Smooth muscle cell (in vitro differentiated cells): ENCODE measurements at regions not wholly inside any gene's neighbourhood (a gene's known extent, or its start where the extent isn't known, plus 50 kb on each side); places are given as distances from the start of the nearest gene placed in this dataset.

Experiments used
- DNase-seq: peaks from one replicate; lab custom pipeline; 2025; ENCODE audit not compliant: unreplicated experiment; lab: John Stamatoyannopoulos, UW
- H2AFZ ChIP-seq: fragments of 200-600 bp; sonication (generic); 2 replicates; pipeline ENCODE4 v1.6.0; 2016; ENCODE audit warnings: antibody characterized with exemption, low read depth, mild to moderate bottlenecking
- H3F3A ChIP-seq: fragments of 200-600 bp; sonication (generic); 2 replicates; pipeline ENCODE4 v1.6.0; 2017; ENCODE audit warnings: antibody characterized with exemption, low read depth
- H3K27ac ChIP-seq: fragments of 200-600 bp; sonication (generic); 2 replicates; pipeline ENCODE4 v1.5.1; 2016; ENCODE audit warnings: low read depth, mild to moderate bottlenecking
- H3K27me3 ChIP-seq: fragments of 200-600 bp; sonication (generic); 2 replicates; pipeline ENCODE4 v1.6.1; 2016; ENCODE audit warnings: low read depth, mild to moderate bottlenecking
- H3K36me3 ChIP-seq: fragments of 200-600 bp; sonication (generic); 2 replicates; pipeline ENCODE4 v1.5.1; 2016; ENCODE audit warnings: low read depth
- H3K4me1 ChIP-seq: fragments of 200-600 bp; sonication (generic); 2 replicates; pipeline ENCODE4 v1.5.1; 2016; ENCODE audit warnings: low read depth
- H3K4me2 ChIP-seq: fragments of 200-600 bp; sonication (generic); 2 replicates; pipeline ENCODE4 v1.6.0; 2016; ENCODE audit warnings: mild to moderate bottlenecking
- H3K4me3 ChIP-seq: fragments of 200-600 bp; sonication (generic); 2 replicates; pipeline ENCODE4 v1.5.1; 2016; ENCODE audit warnings: mild to moderate bottlenecking
- H3K79me2 ChIP-seq: fragments of 200-600 bp; sonication (generic); 2 replicates; pipeline ENCODE4 v1.6.0; 2016; ENCODE audit warnings: low read depth, mild to moderate bottlenecking
- H3K9ac ChIP-seq: fragments of 200-600 bp; sonication (generic); 2 replicates; pipeline ENCODE4 v1.6.0; 2016; ENCODE audit warnings: low read depth
- H3K9me3 ChIP-seq: fragments of 200-600 bp; sonication (generic); replicated peaks from 2 replicates; pipeline ENCODE4 v1.5.1; 2016; ENCODE audit warnings: low read depth
- H4K20me1 ChIP-seq: fragments of 200-600 bp; sonication (generic); 2 replicates; pipeline ENCODE4 v1.6.0; 2016; ENCODE audit warnings: low read depth
- CTCF ChIP-seq: fragments of 200-600 bp; sonication (generic); IDR thresholded peaks from 2 replicates; pipeline ENCODE4 v1.5.1; 2017; ENCODE audit warnings: borderline replicate concordance, mild to moderate bottlenecking, antibody characterized with exemption; ENCODE audit not compliant: insufficient read depth, poor library complexity, severe bottlenecking
- WGBS: methylation state at CpG from one replicate; pipeline ENCODE4 v1.1.7; 2016; ENCODE audit warnings: low lambda C conversion rate; 5-methylcytosine and 5-hydroxymethylcytosine counted together

- Histone ChIP-seq H3K9ac (no peak overlapping the region), H3F3A (no peaks in the 10 kb centered on the region), H2AFZ (no peak overlapping the region), H4K20me1 (no peaks in the 10 kb centered on the region), H3K4me2 (no peak overlapping the region), H3K36me3 (no peaks in the 10 kb centered on the region), H3K27me3 (no peaks in the 10 kb centered on the region), H3K27ac (no peak overlapping the region), H3K4me3 (no peak overlapping the region), H3K4me1 (no peaks in the 10 kb centered on the region), H3K79me2 (no peaks in the 10 kb centered on the region), H3K9me3 (no peaks in the 10 kb centered on the region)
- no peak for DNase-seq
- no peak for TF ChIP-seq CTCF
- 88% methylated on average over 3 of the region's 3 CpGs for WGBS
Observed at GRCh38 chr5:30811298-30811697, 382.2 kb upstream of the CDH6 start.

GRCh38 chr5:30809933-30810332 is 383.6 kb upstream of the CDH6 start:
- Histone ChIP-seq H3K4me1 (no peaks in the 10 kb centered on the region), H3K36me3 (no peaks in the 10 kb centered on the region), H3K9ac (no peak overlapping the region), H4K20me1 (no peaks in the 10 kb centered on the region), H3K4me3 (no peak overlapping the region), H3K27ac (no peak overlapping the region), H3K4me2 (no peak overlapping the region), H3K79me2 (no peaks in the 10 kb centered on the region), H3K27me3 (no peaks in the 10 kb centered on the region), H3F3A (no peaks in the 10 kb centered on the region), H3K9me3 (no peaks in the 10 kb centered on the region), H2AFZ (no peak overlapping the region)
- no peak for DNase-seq
- no peak for TF ChIP-seq CTCF
- WGBS, result 81% methylated on average over 1 of the region's 1 CpG

- no peak for DNase-seq
- H3K36me3 ChIP-seq, result no peaks in the 10 kb centered on the region
- H3K79me2 ChIP-seq, result no peaks in the 10 kb centered on the region
- no peak overlapping the region for H3K4me2 ChIP-seq
- no peak for TF ChIP-seq CTCF
- no peaks in the 10 kb centered on the region for H3F3A ChIP-seq
- H3K4me1 ChIP-seq, result no peaks in the 10 kb centered on the region
- WGBS, result 79% methylated on average over 2 of the region's 2 CpGs
- H4K20me1 ChIP-seq, result no peaks in the 10 kb centered on the region
- no peak overlapping the region for H2AFZ ChIP-seq
- H3K9me3 ChIP-seq, result no peaks in the 10 kb centered on the region
- no peak overlapping the region for H3K9ac ChIP-seq
- no peak overlapping the region for H3K27ac ChIP-seq
- no peak overlapping the region for H3K4me3 ChIP-seq
- no peaks in the 10 kb centered on the region for H3K27me3 ChIP-seq
Observed at GRCh38 chr5:30808996-30809395, 384.5 kb upstream of the CDH6 start.

GRCh38 chr5:30804739-30805505 is 388.6 kb upstream of the CDH6 start:
- no peak for DNase-seq
- no peaks in the 10 kb centered on the region for H3K36me3 ChIP-seq
- H3K9ac ChIP-seq, result no peak overlapping the region
- no peaks in the 10 kb centered on the region for H3F3A ChIP-seq
- no peak overlapping the region for H3K4me2 ChIP-seq
- no peaks in the 10 kb centered on the region for H3K9me3 ChIP-seq
- H3K4me3 ChIP-seq, result no peak overlapping the region
- H3K27ac ChIP-seq, result no peak overlapping the region
- H4K20me1 ChIP-seq, result no peaks in the 10 kb centered on the region
- no peak overlapping the region for H2AFZ ChIP-seq
- no peaks in the 10 kb centered on the region for H3K79me2 ChIP-seq
- 73% methylated on average over 7 of the region's 7 CpGs for WGBS
- H3K27me3 ChIP-seq, result no peaks in the 10 kb centered on the region
- peak; percentile 16 for TF ChIP-seq CTCF
- no peaks in the 10 kb centered on the region for H3K4me1 ChIP-seq
